DND-41 (cell line): ENCODE measurements at regions not wholly inside any gene's neighbourhood (a gene's known extent, or its start where the extent isn't known, plus 50 kb on each side); places are given as distances from the start of the nearest gene placed in this dataset.

Source experiments
- CTCF ChIP-seq: IDR thresholded peaks from 2 replicates; pipeline ENCODE4 v1.5.1; 2012; ENCODE audit warnings: borderline replicate concordance, low read length, moderate library complexity, mild to moderate bottlenecking; ENCODE audit not compliant: poor library complexity, severe bottlenecking; ENCODE audit errors: extremely low read depth
- EZH2 ChIP-seq: IDR thresholded peaks from 3 replicates; pipeline ENCODE4 v1.6.1; 2012; ENCODE audit warnings: borderline replicate concordance, low read depth, mild to moderate bottlenecking, moderate library complexity, low read length, inconsistent platforms; ENCODE audit not compliant: severe bottlenecking

GRCh38 chr2:66920415-66920814 lies 476.7 kb upstream of the ETAA1 start:
- TF ChIP-seq EZH2 (no peak), CTCF (no peak)
